ENCODE measurements at regions not wholly inside any gene's neighbourhood (a gene's known extent, or its start where the extent isn't known, plus 50 kb on each side); places are given as distances from the start of the nearest gene placed in this dataset.

DNA sequence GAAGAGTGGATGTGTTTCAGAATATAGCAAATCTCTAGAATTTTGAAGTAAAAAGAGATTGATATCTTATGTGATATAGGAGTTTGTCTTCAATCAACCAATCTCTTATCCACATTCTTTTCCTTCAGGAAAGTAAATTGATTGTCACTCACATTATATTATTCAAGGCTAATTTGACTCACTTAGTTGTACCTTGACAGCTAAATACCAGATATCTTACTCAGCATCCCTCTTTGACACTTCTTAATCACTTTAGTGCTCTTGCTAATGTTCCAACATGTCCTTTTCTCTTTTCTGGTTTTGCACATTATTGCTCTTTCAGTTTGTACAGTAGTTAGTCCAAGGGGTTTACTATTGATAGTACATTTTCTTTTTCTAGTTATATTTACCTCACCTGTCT lies 286.9 kb upstream of the PTCHD4 start:
- TF ChIP-seq, protein P1, sequence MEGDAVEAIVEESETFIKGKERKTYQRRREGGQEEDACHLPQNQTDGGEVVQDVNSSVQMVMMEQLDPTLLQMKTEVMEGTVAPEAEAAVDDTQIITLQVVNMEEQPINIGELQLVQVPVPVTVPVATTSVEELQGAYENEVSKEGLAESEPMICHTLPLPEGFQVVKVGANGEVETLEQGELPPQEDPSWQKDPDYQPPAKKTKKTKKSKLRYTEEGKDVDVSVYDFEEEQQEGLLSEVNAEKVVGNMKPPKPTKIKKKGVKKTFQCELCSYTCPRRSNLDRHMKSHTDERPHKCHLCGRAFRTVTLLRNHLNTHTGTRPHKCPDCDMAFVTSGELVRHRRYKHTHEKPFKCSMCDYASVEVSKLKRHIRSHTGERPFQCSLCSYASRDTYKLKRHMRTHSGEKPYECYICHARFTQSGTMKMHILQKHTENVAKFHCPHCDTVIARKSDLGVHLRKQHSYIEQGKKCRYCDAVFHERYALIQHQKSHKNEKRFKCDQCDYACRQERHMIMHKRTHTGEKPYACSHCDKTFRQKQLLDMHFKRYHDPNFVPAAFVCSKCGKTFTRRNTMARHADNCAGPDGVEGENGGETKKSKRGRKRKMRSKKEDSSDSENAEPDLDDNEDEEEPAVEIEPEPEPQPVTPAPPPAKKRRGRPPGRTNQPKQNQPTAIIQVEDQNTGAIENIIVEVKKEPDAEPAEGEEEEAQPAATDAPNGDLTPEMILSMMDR (IDR thresholded peaks at IDR 0.05): no peak
- no peak for TF ChIP-seq POLR2AphosphoS5 (IDR thresholded peaks at IDR 0.05)

Data from esophagus muscularis mucosa (tissue), 3 donors.